AG04450 (cell line): ENCODE measurements at regions not wholly inside any gene's neighbourhood (a gene's known extent, or its start where the extent isn't known, plus 50 kb on each side); places are given as distances from the start of the nearest gene placed in this dataset. TPM values are rescaled to one million over a fixed set of nuclear protein-coding genes. Genes with fewer than 3 reads are reported as not detected.

Experiments
- CTCF ChIA-PET: fragments of 300-600, 350-600 bp; formaldehyde crosslinking; extraction: SDS; loops from one replicate; lab custom pipeline; 2022; ENCODE audit warnings: antibody characterized with exemption, inconsistent platforms; lab: Charles Lee
- POLR2A ChIA-PET: fragments of 350-600 bp; formaldehyde crosslinking; extraction: SDS; loops from one replicate; lab custom pipeline; 2021; ENCODE audit warnings: antibody characterized with exemption, inconsistent platforms; lab: Yijun Ruan, JAX
- DNase-seq: peaks from one replicate; pipeline ENCODE4 v3.0.0-alpha.2; 2011; ENCODE audit warnings: low read depth, low spot score
- H3K27ac ChIP-seq: one replicate; pipeline ENCODE4 v1.5.1; 2012; ENCODE audit warnings: low read depth, low read length, control low read depth
- H3K27me3 ChIP-seq: one replicate; pipeline ENCODE4 v1.6.0; 2012; ENCODE audit warnings: low read length; ENCODE audit not compliant: control insufficient read depth, insufficient read depth
- H3K4me3 ChIP-seq: 2 replicates; pipeline ENCODE4 v1.5.1; 2011; ENCODE audit warnings: mild to moderate bottlenecking, low read depth, low read length, control low read depth
- H3K9me3 ChIP-seq: 2 replicates; pipeline ENCODE4 v1.5.1; 2012; ENCODE audit warnings: low read length; ENCODE audit not compliant: control insufficient read depth, insufficient read depth
- CTCF ChIP-seq: IDR thresholded peaks from 2 replicates; pipeline ENCODE4 v1.5.1; 2011; ENCODE audit warnings: low read depth, low read length, control low read depth, inconsistent platforms
- small RNA-seq: library from RNA; depleted of rRNA; stranded (forward); fragments of <200 nt; gene quantifications from one replicate; pipeline ENCODE3, GENCODE V24; 2012; ENCODE audit warnings: low read depth; ENCODE audit not compliant: insufficient read length

- TF ChIP-seq CTCF = no peak
- DNase-seq = no peak
- CTCF ChIA-PET = interaction anchor here (0.6 to 2.7 kb wide), 3 partner anchors 10 to 244 kb away, joined by 3 to 26 read pairs (median 4); partner anchors contain the start of genes GFM2 and NSA2
- peaks cover 5% of the 10 kb centered on the region; the same call in 1 of the 2 replicates for H3K9me3 ChIP-seq
- POLR2A ChIA-PET = no interaction called here
- no peaks in the 10 kb centered on the region for H3K27me3 ChIP-seq
- H3K4me3 ChIP-seq = no peak overlapping the region
- no peak overlapping the region for H3K27ac ChIP-seq
Measured at GRCh38 chr5:74916831-74917710, 50.9 kb upstream of the FAM169A start.

Small RNA genes lying in the stretch of these regions (small RNA-seq; reads per million reads assigned to genes)
- not detected for gene AC116337.2
